ENCODE measurements at regions not wholly inside any gene's neighbourhood (a gene's known extent, or its start where the extent isn't known, plus 50 kb on each side); places are given as distances from the start of the nearest gene placed in this dataset.

- no peak for TF ChIP-seq CTCF (conservative IDR thresholded peaks at IDR 0.05; ENCODE audit: low read depth, low read length)
- TF ChIP-seq EZH2 (IDR thresholded peaks at IDR 0.05; ENCODE audit: borderline replicate concordance, low read depth, low read length, poor library complexity, severe bottlenecking): no peak
Observed at GRCh38 chr6:16950825-16951495, 150.9 kb upstream of the STMND1 start.
